GM18861 (cell line): ENCODE measurements at regions not wholly inside any gene's neighbourhood (a gene's known extent, or its start where the extent isn't known, plus 50 kb on each side); places are given as distances from the start of the nearest gene placed in this dataset.
"Not testable (repeated sequence)": the region's sequence is repeated elsewhere in the genome, so short reads cannot be mapped to it uniquely, and the experiment has no call there.

Experiments
- ATAC-seq: cut with Tn5 transposase; IDR thresholded peaks from one replicate; pipeline ENCODE4 v1.9.1; 2021; ENCODE audit not compliant: unreplicated experiment

DNA sequence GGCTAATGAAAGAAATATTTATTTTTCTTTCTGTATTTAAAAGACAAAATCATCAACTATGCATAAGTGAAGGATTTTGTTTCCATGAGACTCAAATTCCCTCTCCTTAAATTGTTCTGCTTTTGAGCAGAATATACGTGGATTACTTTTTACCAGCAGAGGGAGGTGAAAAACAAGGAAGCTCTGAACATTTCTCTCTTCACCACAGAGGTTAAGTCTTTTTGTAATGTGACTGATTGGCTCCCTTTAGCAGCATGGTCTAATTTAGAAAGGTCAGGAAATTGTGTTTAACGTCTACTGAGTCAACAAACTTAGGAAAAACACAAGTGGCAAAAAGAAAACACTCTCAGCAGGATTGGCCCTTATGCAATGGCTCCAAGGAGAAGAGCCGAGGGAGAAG, 55.1 kb upstream of the F9 start:
- ATAC-seq, result no peak

DNA sequence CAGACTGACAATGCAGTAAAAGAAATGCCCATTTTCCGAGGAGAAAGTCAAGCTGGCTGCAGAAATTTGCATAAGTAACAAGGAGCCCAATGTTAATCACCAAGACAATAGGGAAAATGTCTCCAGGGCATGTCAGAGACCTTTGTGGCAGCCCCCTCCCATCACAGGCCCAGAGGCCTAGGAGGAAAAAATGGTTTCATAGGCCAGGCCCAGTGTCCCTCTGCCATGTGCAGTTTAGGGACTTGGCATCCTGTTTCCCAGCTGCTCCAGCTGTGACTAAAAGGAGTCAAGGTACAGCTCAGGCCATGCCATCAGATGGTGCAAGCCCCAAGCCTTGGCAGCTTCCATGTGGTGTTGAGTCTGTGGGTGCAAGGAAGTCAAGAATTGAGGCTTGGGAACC, 68.6 kb upstream of the F9 start:
- not testable (repeated sequence) for ATAC-seq

DNA sequence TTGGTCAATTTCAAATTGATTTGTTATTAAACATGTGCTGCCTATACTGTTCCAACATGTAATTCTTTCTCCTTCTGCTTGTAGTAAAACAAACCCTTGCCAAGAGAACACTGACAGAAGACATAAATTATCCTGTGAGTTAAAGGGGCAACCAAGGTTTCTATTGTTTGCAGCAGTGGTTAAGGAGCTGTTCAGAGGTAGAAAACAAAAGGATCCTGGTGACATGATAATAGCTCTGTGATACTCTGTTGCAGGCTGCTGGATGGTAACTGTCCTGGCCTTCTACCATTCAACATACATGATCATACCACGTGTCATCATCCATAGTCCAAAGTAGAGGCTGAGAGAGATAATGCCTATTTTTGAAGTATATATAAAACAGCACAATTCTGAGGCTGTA, 75.8 kb upstream of the F9 start:
- ATAC-seq, result no peak

DNA sequence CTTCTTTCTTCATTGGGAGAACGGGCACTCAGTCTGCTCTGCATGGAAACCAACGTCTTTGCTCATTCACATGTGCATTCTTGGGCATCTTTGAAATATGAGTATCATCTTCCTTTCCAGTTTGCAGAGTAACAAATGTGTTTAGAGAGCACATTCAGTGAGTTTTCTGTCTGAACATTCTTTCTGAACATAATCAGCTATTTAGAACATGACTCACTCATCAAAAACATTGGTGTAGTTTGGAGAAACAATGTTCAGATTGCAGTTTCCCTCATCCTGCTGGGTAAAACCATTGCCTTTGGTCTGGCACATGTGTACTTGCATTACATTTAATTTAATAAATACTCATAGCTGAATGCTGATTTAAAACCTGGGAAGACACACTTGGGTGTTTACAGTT, 81.5 kb upstream of the F9 start:
- no peak for ATAC-seq

DNA sequence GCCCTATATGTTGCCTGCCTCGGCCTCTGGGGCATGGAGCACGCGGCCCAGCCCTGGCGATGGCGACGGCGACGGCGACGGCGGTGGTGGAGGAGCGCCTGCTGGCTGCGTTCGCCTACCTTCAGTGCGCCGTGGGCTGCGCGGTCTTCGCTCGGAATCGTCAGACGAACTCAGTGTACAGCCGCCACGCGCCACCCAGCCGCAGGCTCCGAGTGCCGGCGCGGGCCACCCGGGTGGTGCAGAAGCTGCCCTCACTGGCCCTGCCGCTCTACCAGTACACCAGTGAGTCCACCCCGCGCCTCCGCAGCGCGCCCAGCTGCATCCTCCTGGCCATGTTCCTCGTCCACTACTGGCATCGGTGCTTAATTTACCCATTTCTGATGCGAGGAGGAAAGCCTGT, 83.7 kb upstream of the F9 start:
- no peak for ATAC-seq

DNA sequence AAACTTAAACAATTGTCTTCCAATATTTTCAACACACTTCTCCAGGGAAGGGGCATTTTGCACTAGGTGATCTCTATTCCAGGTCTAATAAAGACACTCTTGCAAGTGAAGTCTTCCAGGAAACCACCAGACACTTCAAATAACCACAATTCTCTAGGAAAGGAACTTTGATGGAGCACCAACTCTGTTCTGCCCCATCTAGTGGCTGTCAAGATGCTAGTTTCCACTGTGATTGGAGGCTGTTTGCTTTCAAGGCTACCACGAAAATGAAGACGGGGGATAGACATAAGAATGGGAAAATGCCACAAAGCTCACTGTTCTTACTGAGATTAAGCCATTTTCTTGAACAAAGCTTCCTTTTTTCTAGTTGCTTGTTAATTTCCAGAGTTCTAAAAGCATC, 100.6 kb upstream of the F9 start:
- ATAC-seq, result no peak

DNA sequence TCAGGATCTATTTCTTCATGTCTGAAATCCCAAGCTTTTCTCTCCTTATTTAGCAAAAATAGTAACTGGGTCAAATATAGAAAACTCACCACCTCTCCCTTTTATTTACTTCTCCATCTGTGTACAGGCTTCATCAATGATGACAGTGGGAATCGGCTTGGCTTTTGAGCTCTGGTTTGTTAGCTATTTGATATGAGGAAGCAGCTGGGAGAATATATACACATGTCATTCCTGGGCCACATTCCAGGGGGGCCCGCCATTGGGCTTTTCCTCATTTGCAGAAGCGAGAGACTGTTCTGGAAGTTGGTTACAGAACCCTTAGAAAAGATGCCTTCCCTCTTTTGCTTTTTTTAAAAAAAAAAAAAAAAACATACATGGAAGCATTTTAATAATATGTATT, 107.4 kb upstream of the F9 start:
- no peak for ATAC-seq

DNA sequence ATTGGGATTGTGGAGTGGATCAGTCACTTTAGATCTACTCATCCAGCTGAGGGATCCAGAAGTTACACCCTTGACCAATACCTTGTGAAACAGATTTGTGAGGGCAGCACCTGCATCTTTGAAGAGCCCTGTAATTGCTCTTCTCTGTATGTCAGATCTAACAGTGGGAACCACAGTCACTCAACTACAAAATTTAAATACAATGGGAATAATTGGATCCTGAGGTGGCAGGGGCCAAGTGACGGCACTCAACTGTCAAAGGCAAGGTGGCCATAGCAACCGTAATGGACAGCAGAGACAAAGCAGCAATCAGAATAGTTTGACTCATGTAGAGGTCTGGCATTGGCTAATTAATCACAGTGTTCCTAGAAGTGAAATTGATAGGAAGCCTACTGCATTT, 132.3 kb upstream of the F9 start:
- ATAC-seq, result not testable (repeated sequence)

DNA sequence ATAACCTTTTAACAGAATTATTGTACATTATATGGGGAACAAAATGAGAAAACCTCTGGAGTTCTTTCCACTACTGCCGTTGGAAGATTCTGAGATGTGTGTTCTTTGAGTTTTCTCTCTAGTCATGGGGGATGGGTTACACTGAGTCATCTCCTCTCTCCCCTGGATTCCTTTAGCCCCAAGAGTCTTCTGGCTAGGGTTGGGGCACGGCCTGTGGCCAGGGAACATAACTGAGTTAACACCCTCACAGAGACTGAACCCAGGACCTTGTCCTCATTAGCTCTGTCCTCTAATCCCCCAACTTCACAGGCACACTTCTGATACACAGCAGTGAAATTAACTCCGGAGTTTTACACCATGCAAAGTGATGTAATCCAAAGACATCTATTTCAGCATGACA, 142.3 kb upstream of the F9 start:
- no peak for ATAC-seq

DNA sequence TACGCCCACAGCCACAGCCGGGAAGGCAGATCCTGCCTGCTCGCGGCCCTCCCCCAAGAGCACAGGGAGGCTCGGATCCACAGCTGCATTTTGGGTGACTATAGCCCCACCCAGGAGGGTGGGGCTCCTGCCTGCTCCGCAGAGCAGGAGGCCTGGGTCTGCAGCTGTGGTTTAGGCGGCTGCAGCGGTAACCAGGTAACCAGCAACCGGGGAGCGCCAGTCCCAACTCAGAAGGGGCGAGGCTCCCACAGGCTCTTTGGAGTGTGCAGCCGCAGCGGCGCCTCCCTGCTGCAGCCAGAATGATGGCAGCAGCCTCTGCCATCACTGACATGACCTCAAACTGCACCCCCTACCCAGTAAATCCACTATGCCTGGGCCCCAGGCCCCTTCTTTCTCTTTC, 148.0 kb upstream of the F9 start:
- ATAC-seq, result no peak

DNA sequence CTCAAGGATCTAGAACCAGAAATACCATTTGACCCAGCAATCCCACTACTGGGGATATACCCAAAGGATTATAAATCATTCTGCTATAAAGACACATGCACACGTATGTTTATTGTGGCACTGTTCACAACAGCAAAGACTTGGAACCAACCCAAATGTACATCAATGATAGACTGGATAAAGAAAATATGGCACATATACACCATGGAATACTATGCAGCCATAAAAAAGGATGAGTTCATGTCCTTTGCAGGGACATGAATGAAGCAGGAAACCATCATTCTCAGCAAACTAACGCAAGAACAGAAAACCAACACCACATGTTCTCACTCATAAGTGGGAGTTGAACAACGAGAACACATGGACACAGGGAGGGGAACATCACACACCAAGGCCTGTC, 154.0 kb upstream of the F9 start:
- not testable (repeated sequence) for ATAC-seq

DNA sequence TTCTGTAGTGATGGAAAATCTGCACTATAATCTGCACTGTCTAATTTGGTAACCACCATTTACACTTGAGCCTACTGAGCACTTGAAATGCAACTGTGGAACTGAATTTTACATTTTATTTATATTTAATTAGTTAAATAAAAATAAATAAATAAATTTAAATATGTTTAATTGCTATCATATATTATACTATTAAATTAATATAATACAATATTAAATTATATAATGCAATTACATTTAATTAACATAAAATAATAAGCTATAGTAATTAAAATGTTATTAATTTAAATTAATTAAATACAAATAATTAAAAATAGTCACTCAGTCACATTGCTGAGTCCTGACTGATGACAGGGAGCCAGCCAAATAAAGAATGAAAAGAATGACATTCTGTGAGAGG, 170.2 kb upstream of the F9 start:
- ATAC-seq, result no peak

DNA sequence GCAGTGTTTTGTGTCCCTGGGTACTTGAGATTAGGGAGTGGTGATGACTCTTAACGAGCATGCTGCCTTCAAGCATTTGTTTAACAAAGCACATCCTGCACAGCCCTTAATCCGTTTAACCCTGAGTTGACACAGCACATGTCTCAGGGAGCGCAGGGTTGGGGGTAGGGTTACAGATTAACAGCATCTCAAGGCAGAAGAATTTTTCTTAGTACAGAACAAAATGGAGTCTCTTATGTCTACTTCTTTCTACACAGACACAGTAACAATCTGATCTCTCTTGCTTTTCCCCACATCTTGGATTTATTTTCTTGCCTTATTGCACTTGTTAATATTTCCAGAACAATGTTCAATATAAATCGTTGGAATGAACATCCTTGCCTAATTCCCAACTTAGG, 187.9 kb upstream of the F9 start:
- ATAC-seq, result not testable (repeated sequence)

DNA sequence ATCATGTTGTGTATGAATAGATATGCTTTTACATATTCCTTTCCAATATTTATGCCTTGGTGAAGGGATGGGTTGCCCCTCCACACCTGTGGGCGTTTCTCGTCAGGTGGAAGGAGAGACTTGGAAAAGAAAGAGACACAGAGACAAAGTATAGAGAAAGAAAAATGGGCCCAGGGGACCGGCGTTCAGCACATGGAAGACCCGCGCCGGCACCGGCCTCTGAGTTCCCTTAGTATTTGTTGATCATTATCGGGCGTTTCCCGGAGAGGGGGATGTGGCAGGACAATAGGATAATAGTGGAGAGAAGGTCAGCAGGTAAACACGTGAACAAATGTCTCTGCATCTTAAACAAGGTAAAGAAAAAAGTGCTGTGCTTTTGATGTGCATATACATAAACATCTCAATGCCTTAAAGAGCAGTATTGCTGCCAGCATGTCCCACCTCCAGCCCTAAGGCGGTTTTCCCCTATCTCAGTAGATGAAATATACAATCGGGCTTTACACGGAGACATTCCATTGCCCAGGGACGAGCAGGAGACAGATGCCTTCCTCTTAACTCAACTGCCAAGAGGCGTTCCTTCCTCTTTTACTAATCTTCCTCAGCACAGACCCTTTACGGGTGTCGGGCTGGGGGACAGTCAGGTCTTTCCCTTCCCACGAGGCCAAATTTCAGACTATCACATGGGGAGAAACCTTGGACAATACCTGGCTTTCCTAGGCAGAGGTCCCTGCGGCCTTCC, 188.5 kb upstream of the F9 start:
- ATAC-seq, result not testable (repeated sequence)

DNA sequence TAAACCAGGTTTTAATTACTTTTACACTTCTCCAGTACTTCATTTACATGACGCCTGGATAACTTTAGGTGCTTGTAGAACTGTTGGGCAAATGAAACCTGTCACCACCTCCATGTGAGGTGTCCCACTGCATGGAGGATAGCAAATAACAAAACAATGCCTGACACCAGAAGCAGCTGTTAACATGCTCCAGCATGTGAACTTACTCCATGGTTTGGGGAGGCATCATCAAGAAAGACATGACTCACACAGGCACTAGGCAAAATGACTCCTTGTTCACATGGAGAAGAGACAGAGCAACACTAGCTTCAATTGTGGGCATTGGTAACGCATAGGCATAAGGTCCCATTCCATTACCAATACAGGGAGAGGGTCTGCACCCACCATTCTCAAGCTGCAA, 198.1 kb upstream of the F9 start:
- no peak for ATAC-seq

DNA sequence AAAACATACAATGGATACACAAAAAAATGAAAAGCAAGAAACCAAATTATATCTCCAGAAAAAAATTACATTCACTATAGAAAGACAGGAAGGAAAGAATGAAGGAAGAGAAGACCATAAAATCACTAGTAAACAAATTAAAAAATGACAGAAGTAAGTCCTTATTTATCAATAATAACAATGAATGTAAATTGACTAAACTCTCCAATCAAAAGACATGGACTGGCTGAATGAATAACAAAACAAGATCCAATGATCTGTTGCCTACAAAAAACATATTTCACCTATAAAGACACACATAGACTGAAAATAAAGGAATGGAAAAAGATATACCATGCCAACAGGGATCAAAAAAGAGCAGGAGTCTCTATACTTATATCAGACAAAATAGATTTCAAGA, 203.2 kb upstream of the F9 start:
- no peak for ATAC-seq

DNA sequence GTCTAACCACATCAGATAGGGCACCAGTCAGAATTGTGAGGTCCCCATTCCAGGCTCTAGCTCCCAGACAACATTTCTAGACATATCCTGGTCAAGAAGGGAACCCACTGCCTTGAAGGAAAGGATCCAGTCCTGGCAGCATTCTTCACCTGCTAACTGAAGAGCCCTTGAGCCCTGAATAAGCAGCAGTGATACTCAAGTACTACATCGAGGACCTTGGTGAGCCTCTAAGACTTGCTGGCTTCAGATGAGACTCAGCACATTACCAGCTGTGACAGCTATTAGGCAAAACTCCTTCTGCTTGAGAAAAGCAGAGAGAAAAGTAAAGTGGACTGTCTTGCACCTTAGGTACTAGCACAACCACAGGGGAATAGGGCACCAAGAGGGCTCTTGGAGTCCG, 205.8 kb upstream of the F9 start:
- no peak for ATAC-seq

DNA sequence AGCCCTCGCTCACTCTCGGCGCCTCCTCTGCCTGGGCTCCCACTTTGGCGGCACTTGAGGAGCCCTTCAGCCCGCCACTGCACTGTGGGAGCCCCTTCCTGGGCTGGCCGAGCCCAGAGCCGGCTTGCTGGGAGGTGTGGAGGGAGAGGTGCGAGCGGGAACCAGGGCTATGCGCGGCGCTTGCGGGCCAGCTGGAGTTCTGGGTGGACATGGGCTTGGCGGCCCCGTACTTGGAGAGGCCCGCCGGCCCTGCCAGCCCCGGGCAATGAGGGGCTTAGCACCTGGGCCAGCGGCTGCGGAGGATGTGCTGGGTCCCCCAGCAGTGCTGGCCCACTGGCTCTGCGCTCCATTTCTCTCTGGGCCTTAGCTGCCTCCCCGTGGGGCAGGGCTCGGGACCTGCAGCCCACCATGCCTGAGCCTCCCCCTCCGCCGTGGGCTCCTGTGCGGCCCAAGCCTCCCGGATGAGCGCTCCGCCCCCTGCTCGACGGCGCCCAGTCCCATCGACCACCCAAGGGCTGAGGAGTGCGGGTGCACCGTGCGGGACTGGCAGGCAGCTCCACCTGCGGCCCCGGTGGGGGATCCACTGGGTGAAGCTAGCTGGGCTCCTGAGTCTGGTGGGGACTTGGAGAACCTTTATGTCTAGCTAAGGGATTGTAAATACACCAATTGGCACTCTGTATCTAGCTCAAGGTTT, 209.7 kb upstream of the F9 start:
- not testable (repeated sequence) for ATAC-seq

DNA sequence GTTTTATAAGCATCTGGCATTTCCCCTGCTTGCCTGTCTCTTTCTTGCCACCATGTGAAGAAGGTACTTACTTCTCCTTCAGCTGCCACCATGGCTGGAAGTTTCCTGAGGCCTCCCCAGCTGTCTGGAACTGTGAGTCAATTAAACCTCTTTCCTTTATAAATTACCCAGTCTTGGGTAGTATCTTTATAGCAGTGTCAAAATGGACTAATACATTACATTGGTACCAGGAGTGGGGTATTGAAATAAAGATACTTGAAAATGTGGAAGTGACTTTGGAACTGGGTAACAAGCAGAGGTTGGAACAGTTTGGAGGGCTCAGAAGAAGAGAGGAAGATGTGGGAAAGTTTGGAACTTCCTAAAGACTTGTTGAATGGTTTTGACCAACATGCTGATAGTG, 223.9 kb upstream of the F9 start:
- not testable (repeated sequence) for ATAC-seq

DNA sequence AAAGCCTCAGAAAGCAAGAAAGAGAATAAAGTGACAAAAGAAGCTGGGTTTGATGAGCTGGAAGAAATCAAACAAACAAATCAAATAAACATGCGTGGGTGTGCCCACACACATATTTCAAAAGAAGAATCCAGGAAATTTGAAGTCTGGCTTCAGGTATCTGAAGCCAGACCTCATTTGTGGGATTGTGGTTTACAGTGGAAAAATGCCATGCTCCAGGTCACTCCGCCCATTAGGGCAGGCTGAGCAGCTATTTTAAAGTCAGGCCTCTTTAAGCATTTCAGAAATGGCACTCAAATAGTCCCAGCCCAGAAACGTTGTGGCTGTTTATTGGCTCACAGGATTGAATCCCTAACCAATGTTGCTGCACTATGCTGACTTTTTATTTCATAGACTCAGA, 226.1 kb upstream of the F9 start:
- no peak for ATAC-seq

DNA sequence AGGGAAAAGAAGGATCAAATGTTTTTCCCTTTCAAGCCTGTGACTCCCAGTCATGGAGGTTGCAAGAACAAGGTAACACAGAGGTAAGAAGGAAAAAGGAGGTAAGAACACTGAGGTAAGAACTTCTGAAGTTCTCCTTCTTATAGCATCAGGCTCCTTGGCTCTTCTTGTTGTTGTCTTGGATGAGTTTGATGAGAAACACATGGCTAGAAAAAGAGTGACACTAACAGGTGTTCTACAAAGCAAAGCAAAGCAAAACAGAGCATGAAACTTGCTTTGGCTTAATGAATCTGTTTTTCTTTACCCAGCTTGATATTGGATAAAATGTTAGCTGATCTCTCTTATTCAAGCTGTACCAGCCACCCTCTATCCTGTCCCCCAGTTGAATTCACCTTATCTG, 231.2 kb upstream of the F9 start:
- ATAC-seq, result no peak

DNA sequence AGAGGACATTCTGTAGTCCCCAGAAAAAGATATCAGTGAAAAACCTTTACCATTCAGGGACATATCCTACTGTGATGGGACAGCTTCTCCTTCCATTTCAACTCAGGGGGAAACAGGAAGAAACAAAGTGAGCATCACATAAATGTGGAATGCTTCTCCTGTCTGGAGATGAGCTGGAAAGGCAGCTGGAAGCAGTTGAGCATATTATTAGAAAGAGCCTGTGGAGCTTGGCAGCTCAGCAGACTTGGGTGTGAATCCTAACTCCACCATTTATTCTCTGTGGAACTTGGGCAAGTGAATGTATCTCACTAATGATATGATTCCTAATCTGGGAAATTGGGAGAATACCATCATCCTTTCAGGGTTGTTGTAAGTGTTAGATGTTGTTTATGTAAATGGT, 232.1 kb upstream of the F9 start:
- no peak for ATAC-seq

DNA sequence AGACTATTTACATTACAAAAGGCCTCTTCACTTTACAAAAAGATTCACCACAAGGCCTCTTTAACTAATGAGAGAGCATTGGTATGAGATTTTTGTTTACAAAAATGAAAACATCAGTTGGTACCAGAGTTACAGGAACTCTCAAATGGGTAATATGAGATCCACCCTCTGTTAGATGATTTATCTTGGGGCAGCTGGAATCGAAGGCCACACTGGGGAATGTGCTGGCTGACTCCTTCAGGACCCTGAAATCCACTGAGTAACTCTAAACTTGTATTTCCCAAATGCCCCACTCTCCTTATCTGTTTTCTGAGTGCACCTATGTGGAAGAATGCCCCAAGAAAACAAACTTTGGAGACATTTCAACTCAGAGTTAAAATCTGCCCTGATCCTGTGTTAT, 232.9 kb upstream of the F9 start:
- no peak for ATAC-seq
